Dendritic cell treated with granulocyte-macrophage colony-stimulating factor and Interleukin-4, amounts not matched to agents 40 ng/mL and 50 ng/mL, for 4 days (primary cell): ENCODE measurements at regions not wholly inside any gene's neighbourhood (a gene's known extent, or its start where the extent isn't known, plus 50 kb on each side); places are given as distances from the start of the nearest gene placed in this dataset.
"Not testable (repeated sequence)": the region's sequence is repeated elsewhere in the genome, so short reads cannot be mapped to it uniquely, and the experiment has no call there.

Experiments used
- H3K27ac Mint-ChIP-seq: one replicate; pipeline ENCODE4 v1.8.0; 2022; ENCODE audit warnings: mild to moderate bottlenecking, mixed read lengths
- H3K27me3 Mint-ChIP-seq: one replicate; pipeline ENCODE4 v1.8.0; 2022; ENCODE audit warnings: mild to moderate bottlenecking, mixed read lengths
- H3K36me3 Mint-ChIP-seq: one replicate; pipeline ENCODE4 v1.8.0; 2022; ENCODE audit warnings: low read depth, mixed read lengths
- H3K4me1 Mint-ChIP-seq: one replicate; pipeline ENCODE4 v1.8.0; 2022; ENCODE audit warnings: low read depth, mixed read lengths
- H3K4me3 Mint-ChIP-seq: one replicate; pipeline ENCODE4 v1.8.0; 2022; ENCODE audit warnings: mild to moderate bottlenecking, moderate library complexity, mixed read lengths
- H3K9me3 Mint-ChIP-seq: one replicate; pipeline ENCODE4 v1.8.0; 2022; ENCODE audit warnings: mixed read lengths
- intact Hi-C: fragments of 100-400 bp; cut with micrococcal nuclease; formaldehyde crosslinking; loops from one replicate; pipeline ENCODE4 v1.15.0; 2022

DNA sequence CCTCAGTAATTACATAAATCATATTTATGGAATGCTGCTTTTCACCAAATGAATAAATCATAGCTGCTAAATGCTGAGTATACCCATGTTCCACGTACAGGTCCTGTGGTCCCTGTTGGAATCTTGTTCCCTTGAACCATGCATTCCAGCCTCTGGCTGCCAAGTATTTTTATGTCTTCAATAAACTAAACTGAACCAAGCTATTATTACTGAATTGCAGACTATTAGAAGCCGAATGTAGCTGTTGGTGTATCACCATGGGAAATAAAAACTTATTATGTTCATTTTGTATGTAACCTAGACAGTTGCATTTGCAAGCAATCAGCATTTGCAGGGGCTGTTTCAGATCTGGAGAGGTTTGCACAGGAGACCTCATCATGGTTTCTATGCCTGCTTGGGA is 362.4 kb downstream of the ADCYAP1 start:
- no peaks in the 10 kb centered on the region for H3K4me1 Mint-ChIP-seq
- H3K36me3 Mint-ChIP-seq, result no peaks in the 10 kb centered on the region
- H3K27me3 Mint-ChIP-seq, result no peaks in the 10 kb centered on the region
- no peak overlapping the region for H3K4me3 Mint-ChIP-seq
- no peak overlapping the region for H3K27ac Mint-ChIP-seq
- intact Hi-C loops, result no loop called here
- no peaks in the 10 kb centered on the region for H3K9me3 Mint-ChIP-seq

- Mint-ChIP-seq H3K4me3 (no peak overlapping the region), H3K27ac (no peak overlapping the region), H3K36me3 (no peaks in the 10 kb centered on the region), H3K4me1 (no peaks in the 10 kb centered on the region), H3K9me3 (peaks cover 6% of the 10 kb centered on the region), H3K27me3 (no peaks in the 10 kb centered on the region)
- intact Hi-C loops, result no loop called here
These were observed 365.4 kb downstream of the ADCYAP1 start for GRCh38 chr18:1270081-1270480.

DNA sequence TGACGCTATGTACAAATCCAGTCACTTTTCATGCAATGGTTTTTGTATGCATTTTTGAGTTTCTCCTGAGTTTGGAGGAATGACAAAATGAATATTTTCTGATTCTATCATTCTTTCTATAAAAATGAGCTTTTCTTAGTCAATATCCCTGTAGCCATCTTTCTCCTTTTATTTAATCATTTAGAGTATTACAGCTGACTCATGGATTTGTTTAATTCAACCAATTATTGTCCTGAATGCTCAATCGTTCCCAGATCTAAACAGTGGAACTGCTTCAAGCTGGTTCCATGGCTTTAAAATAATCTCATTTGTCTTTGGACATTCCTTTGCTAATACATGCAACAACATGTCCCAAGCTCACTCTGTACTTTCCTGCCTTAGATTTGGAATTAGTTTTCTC is 368.8 kb downstream of the ADCYAP1 start:
- H3K9me3 Mint-ChIP-seq, result peaks cover 14% of the 10 kb centered on the region

DNA sequence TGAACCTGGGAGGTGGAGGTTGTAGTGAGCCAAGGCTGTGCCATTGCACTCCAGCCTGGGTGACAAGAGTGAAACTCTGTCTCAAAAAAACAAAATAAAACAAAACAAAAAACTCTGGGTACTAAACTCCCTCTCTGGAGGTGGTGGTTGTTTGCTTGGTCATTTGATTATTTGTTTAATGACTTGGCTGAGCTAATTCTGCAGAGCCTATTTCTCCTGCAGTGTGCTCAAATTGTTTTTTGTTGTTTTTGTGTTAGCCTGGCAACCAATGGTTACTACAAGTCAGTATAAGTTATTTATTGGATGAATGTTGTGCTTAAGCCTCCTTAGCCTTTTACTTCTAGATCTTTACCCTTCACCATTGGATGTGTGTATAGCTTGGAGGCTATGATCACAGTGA is 387.5 kb downstream of the ADCYAP1 start:
- Mint-ChIP-seq H3K4me1 (no peaks in the 10 kb centered on the region), H3K27ac (no peak overlapping the region), H3K36me3 (no peaks in the 10 kb centered on the region), H3K4me3 (no peak overlapping the region), H3K27me3 (no peaks in the 10 kb centered on the region), H3K9me3 (peaks cover 33% of the 10 kb centered on the region)
- intact Hi-C loops, result no loop called here

More for the DNA sequence above, 368.8 kb downstream of the ADCYAP1 start:
- H3K36me3 Mint-ChIP-seq, result no peaks in the 10 kb centered on the region
- H3K4me3 Mint-ChIP-seq, result no peak overlapping the region
- no peaks in the 10 kb centered on the region for H3K4me1 Mint-ChIP-seq
- no peak overlapping the region for H3K27ac Mint-ChIP-seq
- intact Hi-C loops, result no loop called here
- no peaks in the 10 kb centered on the region for H3K27me3 Mint-ChIP-seq

GRCh38 chr18:1294229-1294628 is 389.6 kb downstream of the ADCYAP1 start:
- no peak overlapping the region for H3K4me3 Mint-ChIP-seq
- H3K9me3 Mint-ChIP-seq, result peaks cover 41% of the 10 kb centered on the region
- no peaks in the 10 kb centered on the region for H3K36me3 Mint-ChIP-seq
- no peaks in the 10 kb centered on the region for H3K4me1 Mint-ChIP-seq
- no peak overlapping the region for H3K27ac Mint-ChIP-seq
- H3K27me3 Mint-ChIP-seq, result no peaks in the 10 kb centered on the region
- intact Hi-C loops, result no loop called here

DNA sequence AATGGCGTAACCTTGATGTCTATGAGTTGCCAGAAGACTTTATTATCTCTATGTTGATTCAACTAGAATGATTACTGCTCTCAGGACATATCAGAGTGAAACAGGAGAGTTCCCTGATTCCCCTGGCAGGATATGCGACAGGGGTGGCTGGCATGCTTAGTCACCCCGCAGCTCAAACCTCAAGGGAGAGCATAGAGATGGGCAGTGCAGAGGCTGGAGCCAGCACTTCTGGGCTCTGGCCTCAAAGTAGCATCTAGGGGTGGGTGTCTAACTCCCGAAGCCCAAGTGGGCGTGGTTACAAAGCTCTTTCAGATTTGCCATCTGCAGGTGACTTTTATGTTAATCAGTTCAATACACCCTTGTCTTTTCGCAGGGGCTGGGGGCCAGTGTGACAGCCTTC is 391.6 kb downstream of the ADCYAP1 start:
- H3K36me3 Mint-ChIP-seq, result no peaks in the 10 kb centered on the region
- intact Hi-C loops, result no loop called here
- H3K9me3 Mint-ChIP-seq, result peaks cover 54% of the 10 kb centered on the region
- H3K4me3 Mint-ChIP-seq, result no peak overlapping the region
- no peaks in the 10 kb centered on the region for H3K27me3 Mint-ChIP-seq
- H3K27ac Mint-ChIP-seq, result no peak overlapping the region
- no peaks in the 10 kb centered on the region for H3K4me1 Mint-ChIP-seq

DNA sequence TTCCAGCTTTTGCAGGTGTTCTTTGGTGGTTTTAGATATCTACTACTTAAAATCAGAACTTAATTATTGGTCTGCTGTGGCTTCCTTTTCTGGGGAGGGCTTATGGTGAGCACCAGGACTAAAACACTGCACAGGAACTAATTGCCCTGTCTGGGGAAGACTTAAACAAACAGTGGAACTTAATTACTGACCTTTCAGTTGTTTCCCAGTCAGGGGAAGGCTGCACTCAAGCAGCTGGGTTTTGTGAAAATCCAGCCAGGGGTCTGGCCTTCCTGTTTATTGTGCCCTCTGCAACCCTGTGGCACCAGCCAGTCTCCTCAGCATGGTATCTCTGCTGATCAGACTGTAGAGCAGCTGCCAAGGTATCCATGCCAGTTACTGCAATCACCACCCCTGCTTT is 398.2 kb downstream of the ADCYAP1 start:
- no peaks in the 10 kb centered on the region for H3K27me3 Mint-ChIP-seq
- H3K4me1 Mint-ChIP-seq, result no peaks in the 10 kb centered on the region
- H3K9me3 Mint-ChIP-seq, result peaks cover 46% of the 10 kb centered on the region
- no peak overlapping the region for H3K27ac Mint-ChIP-seq
- no peak overlapping the region for H3K4me3 Mint-ChIP-seq
- no peaks in the 10 kb centered on the region for H3K36me3 Mint-ChIP-seq
- intact Hi-C loops, result no loop called here

DNA sequence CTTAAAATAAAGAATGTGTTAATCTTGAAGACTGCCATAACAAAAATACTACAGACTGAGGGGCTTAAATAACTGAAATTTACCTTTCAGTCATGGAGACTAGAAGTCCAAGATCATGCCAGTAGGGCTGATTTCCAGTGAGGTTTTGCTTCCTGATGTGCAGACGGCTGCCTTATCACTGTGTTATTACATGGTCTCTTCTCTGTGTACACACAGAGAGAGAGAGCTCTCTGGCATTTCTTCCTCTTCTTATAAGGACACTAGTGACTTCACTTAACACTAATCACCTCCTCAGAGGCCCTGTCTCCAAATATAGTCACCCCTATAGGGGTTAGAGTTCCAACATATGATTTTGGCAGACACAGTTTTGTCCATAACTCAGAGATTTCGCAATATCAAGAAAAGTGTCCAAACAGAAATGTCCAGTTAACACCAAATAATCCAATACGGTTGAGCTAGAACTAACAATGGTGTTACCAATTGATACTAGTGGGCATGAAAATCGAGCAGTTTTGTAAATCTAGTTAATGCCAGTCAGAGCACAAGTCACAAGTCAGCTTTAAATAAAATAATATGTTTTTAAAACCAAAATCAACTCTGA is 399.8 kb downstream of the ADCYAP1 start:
- Mint-ChIP-seq H3K27ac (no peak overlapping the region), H3K27me3 (no peaks in the 10 kb centered on the region), H3K4me3 (no peak overlapping the region), H3K9me3 (peaks cover 35% of the 10 kb centered on the region), H3K36me3 (no peaks in the 10 kb centered on the region), H3K4me1 (no peaks in the 10 kb centered on the region)
- intact Hi-C loops, result no loop called here

DNA sequence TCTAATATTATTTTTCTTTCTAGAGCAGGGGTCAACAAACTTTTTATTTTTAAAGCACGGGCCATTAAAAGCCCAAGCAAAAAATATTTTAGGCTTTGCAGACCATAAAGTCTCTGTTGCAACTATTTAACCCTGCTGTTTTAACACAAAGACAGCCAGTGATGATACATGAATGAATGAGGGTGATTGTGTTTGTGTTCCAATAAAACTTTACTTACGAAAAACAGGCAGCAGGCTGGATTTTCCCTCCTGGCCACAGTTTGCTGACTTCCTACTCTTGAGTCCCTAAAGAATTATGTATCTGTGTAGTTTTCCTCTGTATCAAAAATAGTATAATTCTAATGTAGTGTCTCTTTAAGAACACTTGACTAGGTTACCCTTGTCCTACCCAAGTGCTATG is 402.0 kb downstream of the ADCYAP1 start:
- Mint-ChIP-seq H3K9me3 (peaks cover 18% of the 10 kb centered on the region), H3K27ac (no peak overlapping the region), H3K27me3 (no peaks in the 10 kb centered on the region), H3K4me3 (no peak overlapping the region), H3K4me1 (no peaks in the 10 kb centered on the region), H3K36me3 (no peaks in the 10 kb centered on the region)
- intact Hi-C loops, result no loop called here

- Mint-ChIP-seq H3K9me3 (peaks cover 9% of the 10 kb centered on the region), H3K27ac (no peak overlapping the region), H3K27me3 (no peaks in the 10 kb centered on the region), H3K36me3 (no peaks in the 10 kb centered on the region), H3K4me3 (no peak overlapping the region), H3K4me1 (no peaks in the 10 kb centered on the region)
- intact Hi-C loops, result no loop called here
These were observed 404.0 kb downstream of the ADCYAP1 start for GRCh38 chr18:1308686-1309085.

- Mint-ChIP-seq H3K27me3 (no peaks in the 10 kb centered on the region), H3K36me3 (no peaks in the 10 kb centered on the region), H3K4me1 (no peaks in the 10 kb centered on the region), H3K4me3 (no peak overlapping the region), H3K27ac (no peak overlapping the region), H3K9me3 (peaks cover under 1% of the 10 kb centered on the region)
- intact Hi-C loops, result no loop called here
These were observed 406.7 kb downstream of the ADCYAP1 start for GRCh38 chr18:1311376-1311775.

GRCh38 chr18:1335345-1335744 is 430.7 kb downstream of the ADCYAP1 start:
- H3K27ac Mint-ChIP-seq, H3K27me3 Mint-ChIP-seq, H3K4me3 Mint-ChIP-seq, H3K4me1 Mint-ChIP-seq, H3K36me3 Mint-ChIP-seq, intact Hi-C loops: not testable (repeated sequence)
- peaks cover 63% of the 10 kb centered on the region for H3K9me3 Mint-ChIP-seq

- Mint-ChIP-seq H3K9me3 (peaks cover 26% of the 10 kb centered on the region), H3K4me3 (no peak overlapping the region), H3K36me3 (no peaks in the 10 kb centered on the region), H3K27ac (no peak overlapping the region), H3K27me3 (no peaks in the 10 kb centered on the region), H3K4me1 (no peaks in the 10 kb centered on the region)
- intact Hi-C loops, result no loop called here
These were observed 446.3 kb downstream of the ADCYAP1 start for GRCh38 chr18:1350931-1351450.

DNA sequence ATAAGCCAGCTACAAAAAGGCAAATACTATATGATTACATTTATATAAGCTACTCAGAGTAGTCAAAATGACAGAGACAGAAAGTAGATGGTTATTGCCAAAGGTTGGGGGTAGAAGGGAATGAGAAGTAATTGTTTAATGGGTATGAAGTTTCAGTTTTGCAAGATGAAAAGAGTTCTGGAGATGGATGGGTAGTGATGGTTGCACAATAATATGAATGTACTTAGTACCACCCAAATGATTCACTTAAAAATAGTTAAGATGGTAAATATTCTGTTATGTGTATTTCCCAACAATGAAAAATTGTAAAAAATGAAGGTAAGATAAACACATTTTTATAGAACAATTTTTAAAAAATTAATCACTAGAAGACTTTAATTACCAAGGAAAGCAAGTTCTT is 448.4 kb downstream of the ADCYAP1 start:
- Mint-ChIP-seq H3K9me3 (peaks cover 26% of the 10 kb centered on the region), H3K36me3 (no peaks in the 10 kb centered on the region), H3K27ac (no peak overlapping the region), H3K4me3 (no peak overlapping the region), H3K27me3 (no peaks in the 10 kb centered on the region), H3K4me1 (no peaks in the 10 kb centered on the region)
- intact Hi-C loops, result no loop called here

DNA sequence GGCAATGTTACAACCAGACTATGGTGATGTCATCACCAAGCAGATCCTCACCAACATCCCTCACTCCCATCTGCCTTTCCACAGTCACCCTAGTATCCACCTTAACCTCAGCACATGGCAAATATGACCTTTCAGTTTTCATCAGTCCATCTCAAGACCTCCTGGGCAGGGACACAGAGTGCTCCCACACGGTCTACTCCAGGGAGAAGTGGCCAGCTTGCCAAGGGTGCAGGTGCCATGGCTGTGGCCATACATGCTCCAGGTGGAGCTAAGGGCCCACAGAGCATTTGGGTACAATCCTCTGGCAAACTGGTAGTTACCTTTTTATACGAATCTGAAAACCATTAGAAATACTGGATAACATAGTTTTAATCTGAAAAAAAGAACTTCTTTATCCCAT is 453.1 kb downstream of the ADCYAP1 start:
- intact Hi-C loops, result no loop called here
- Mint-ChIP-seq H3K36me3 (no peaks in the 10 kb centered on the region), H3K9me3 (peaks cover 7% of the 10 kb centered on the region), H3K4me3 (no peak overlapping the region), H3K27me3 (no peaks in the 10 kb centered on the region), H3K27ac (no peak overlapping the region), H3K4me1 (no peaks in the 10 kb centered on the region)
